Activated effector memory CD4-positive, alpha-beta T cell treated with Interleukin-2 at 50 U/mL for 16 hours (primary cell): ENCODE measurements at regions not wholly inside any gene's neighbourhood (a gene's known extent, or its start where the extent isn't known, plus 50 kb on each side); places are given as distances from the start of the nearest gene placed in this dataset.
"Not testable (repeated sequence)": the region's sequence is repeated elsewhere in the genome, so short reads cannot be mapped to it uniquely, and the experiment has no call there.

ENCODE experiments used
- DNase-seq: peaks from one replicate; pipeline ENCODE4 v3.0.0-alpha.2; 2020

- DNase-seq: not testable (repeated sequence)
These were observed 131.9 kb upstream of the FOXD4L5 start for GRCh38 chr9:65416948-65417347.

GRCh38 chr9:65414249-65414648, 129.2 kb upstream of the FOXD4L5 start:
- not testable (repeated sequence) for DNase-seq

GRCh38 chr9:65413371-65413770, 128.4 kb upstream of the FOXD4L5 start:
- not testable (repeated sequence) for DNase-seq

GRCh38 chr9:65411901-65412300, 126.9 kb upstream of the FOXD4L5 start:
- DNase-seq: no peak

- no peak for DNase-seq
These were observed 126.3 kb upstream of the FOXD4L5 start for GRCh38 chr9:65411336-65411735.

GRCh38 chr9:65410926-65411325, 125.9 kb upstream of the FOXD4L5 start:
- DNase-seq: no peak

- DNase-seq: no peak
These were observed 124.5 kb upstream of the FOXD4L5 start for GRCh38 chr9:65409471-65409980.

GRCh38 chr9:65408806-65409205, 123.8 kb upstream of the FOXD4L5 start:
- not testable (repeated sequence) for DNase-seq

GRCh38 chr9:65406625-65407024, 121.6 kb upstream of the FOXD4L5 start:
- not testable (repeated sequence) for DNase-seq

GRCh38 chr9:65405766-65406165, 120.8 kb upstream of the FOXD4L5 start:
- DNase-seq: not testable (repeated sequence)

- DNase-seq: no peak
These were observed 120.2 kb upstream of the FOXD4L5 start for GRCh38 chr9:65405253-65405652.

GRCh38 chr9:65404232-65405006, 119.4 kb upstream of the FOXD4L5 start:
- no peak for DNase-seq

- no peak for DNase-seq
These were observed 118.7 kb upstream of the FOXD4L5 start for GRCh38 chr9:65403721-65404120.

GRCh38 chr9:65403072-65403471, 118.1 kb upstream of the FOXD4L5 start:
- not testable (repeated sequence) for DNase-seq

GRCh38 chr9:65402206-65402870, 117.3 kb upstream of the FOXD4L5 start:
- not testable (repeated sequence) for DNase-seq

GRCh38 chr9:65401456-65402045, 116.5 kb upstream of the FOXD4L5 start:
- not testable (repeated sequence) for DNase-seq

GRCh38 chr9:65400886-65401285, 115.9 kb upstream of the FOXD4L5 start:
- no peak for DNase-seq

GRCh38 chr9:65397763-65398719, 113.0 kb upstream of the FOXD4L5 start:
- DNase-seq: not testable (repeated sequence)

GRCh38 chr9:65397226-65397625, 112.2 kb upstream of the FOXD4L5 start:
- DNase-seq: not testable (repeated sequence)

- DNase-seq: not testable (repeated sequence)
These were observed 111.6 kb upstream of the FOXD4L5 start for GRCh38 chr9:65396601-65397000.

- DNase-seq: not testable (repeated sequence)
These were observed 110.8 kb upstream of the FOXD4L5 start for GRCh38 chr9:65395789-65396188.

- not testable (repeated sequence) for DNase-seq
These were observed 110.1 kb upstream of the FOXD4L5 start for GRCh38 chr9:65395121-65395520.
